GM12891 (cell line): ENCODE measurements at regions not wholly inside any gene's neighbourhood (a gene's known extent, or its start where the extent isn't known, plus 50 kb on each side); places are given as distances from the start of the nearest gene placed in this dataset.

Experiments
- DNase-seq: peaks from one replicate; pipeline ENCODE4 v3.0.0; 2011; ENCODE audit warnings: low spot score; ENCODE audit not compliant: insufficient read length
- FAIRE-seq: peaks from 2 replicates; lab custom pipeline; 2011; peaks lifted over from hg19 to GRCh38; lab: Jason Lieb, UNC
- PAX5 ChIP-seq: IDR thresholded peaks from 2 replicates; pipeline ENCODE4 v1.6.1; 2011; ENCODE audit warnings: low read length, moderate library complexity, mild to moderate bottlenecking; ENCODE audit not compliant: insufficient read depth, severe bottlenecking
- POLR2A ChIP-seq: IDR thresholded peaks from 2 replicates; pipeline ENCODE4 v1.6.1; 2011; ENCODE audit warnings: low read depth, low read length, control low read depth
- POLR2AphosphoS5 ChIP-seq: IDR thresholded peaks from 2 replicates; pipeline ENCODE4 v1.6.1; 2011; ENCODE audit warnings: low read depth, low read length, control low read depth
- POU2F2 ChIP-seq: IDR thresholded peaks from 2 replicates; pipeline ENCODE4 v1.6.1; 2011; ENCODE audit warnings: low read depth, mild to moderate bottlenecking, control low read depth, low read length, moderate library complexity
- SPI1 ChIP-seq: IDR thresholded peaks from 2 replicates; pipeline ENCODE4 v1.6.1; 2011; ENCODE audit warnings: low read depth, low read length, control low read depth
- TAF1 ChIP-seq: IDR thresholded peaks from 2 replicates; pipeline ENCODE4 v1.6.1; 2011; ENCODE audit warnings: low read depth, low read length, control low read depth

- no peak for FAIRE-seq
- DNase-seq = no peak
These were observed 185.2 kb downstream of the SOX11 start for GRCh38 chr2:5877360-5877759.

GRCh38 chr2:5885451-5886173 is 193.4 kb downstream of the SOX11 start:
- DNase-seq = no peak
- TF ChIP-seq POU2F2 (no peak), POLR2AphosphoS5 (no peak), SPI1 (no peak), POLR2A (no peak), PAX5 (no peak), TAF1 (no peak)
- no peak for FAIRE-seq

More at GRCh38 chr2:5877360-5877759, 185.2 kb downstream of the SOX11 start:
- TF ChIP-seq POU2F2 (no peak), PAX5 (no peak), SPI1 (no peak), POLR2A (no peak), POLR2AphosphoS5 (no peak)

- no peak for TF ChIP-seq POLR2A
- no peak for TF ChIP-seq POU2F2
- no peak for TF ChIP-seq TAF1
- no peak for TF ChIP-seq SPI1
- TF ChIP-seq POLR2AphosphoS5 = no peak
- no peak for TF ChIP-seq PAX5
- FAIRE-seq (no peak), DNase-seq (no peak)
These were observed 194.3 kb downstream of the SOX11 start for GRCh38 chr2:5886462-5886861.

- FAIRE-seq (no peak), DNase-seq (no peak)
- no peak for TF ChIP-seq POLR2AphosphoS5
These were observed 195.9 kb downstream of the SOX11 start for GRCh38 chr2:5888126-5888525.

- no peak for FAIRE-seq
- no peak for DNase-seq
- TF ChIP-seq POLR2AphosphoS5 = no peak
- TF ChIP-seq SPI1 = no peak
- no peak for TF ChIP-seq TAF1
- no peak for TF ChIP-seq PAX5
- no peak for TF ChIP-seq POLR2A
- TF ChIP-seq POU2F2 = no peak
These were observed 197.3 kb downstream of the SOX11 start for GRCh38 chr2:5889519-5889918.

GRCh38 chr2:5894355-5894754 is 202.2 kb downstream of the SOX11 start:
- no peak for FAIRE-seq
- TF ChIP-seq PAX5 (no peak), TAF1 (no peak), POLR2A (no peak), SPI1 (no peak), POLR2AphosphoS5 (no peak), POU2F2 (no peak)
- no peak for DNase-seq

- DNase-seq = no peak
- TF ChIP-seq TAF1 = no peak
- TF ChIP-seq POLR2AphosphoS5 = no peak
- no peak for TF ChIP-seq PAX5
- no peak for TF ChIP-seq SPI1
- no peak for FAIRE-seq
These were observed 203.1 kb downstream of the SOX11 start for GRCh38 chr2:5895284-5895683.

GRCh38 chr2:5897249-5897648 is 205.1 kb downstream of the SOX11 start:
- TF ChIP-seq PAX5 = no peak
- TF ChIP-seq POLR2A = no peak
- TF ChIP-seq POLR2AphosphoS5 = no peak
- no peak for TF ChIP-seq TAF1
- FAIRE-seq (no peak), DNase-seq (no peak)

- no peak for DNase-seq
- TF ChIP-seq POU2F2 (no peak), PAX5 (no peak), TAF1 (no peak), POLR2A (no peak), POLR2AphosphoS5 (no peak), SPI1 (no peak)
- no peak for FAIRE-seq
These were observed 206.5 kb downstream of the SOX11 start for GRCh38 chr2:5898667-5899066.

- FAIRE-seq (no peak), DNase-seq (no peak)
- no peak for TF ChIP-seq POLR2AphosphoS5
- TF ChIP-seq PAX5 = no peak
- no peak for TF ChIP-seq POU2F2
- no peak for TF ChIP-seq TAF1
- no peak for TF ChIP-seq POLR2A
- TF ChIP-seq SPI1 = no peak
These were observed 213.5 kb downstream of the SOX11 start for GRCh38 chr2:5905661-5906060.
